ENCODE measurements at regions not wholly inside any gene's neighbourhood (a gene's known extent, or its start where the extent isn't known, plus 50 kb on each side); places are given as distances from the start of the nearest gene placed in this dataset.

GRCh38 chr10:43006490-43006889, 70.4 kb upstream of the RET start:
- TF ChIP-seq CTCF (conservative IDR thresholded peaks at IDR 0.05; ENCODE audit: low read depth in 2 of 2) (no peak), REST (IDR thresholded peaks at IDR 0.05; ENCODE audit: unreplicated experiment) (no peak), POLR2AphosphoS5 (IDR thresholded peaks at IDR 0.05; ENCODE audit: low read depth) (no peak), EZH2 (IDR thresholded peaks at IDR 0.05; ENCODE audit: low read depth, unreplicated experiment) (no peak), ZNF331 (CRISPR knock-in tag; IDR thresholded peaks at IDR 0.05; ENCODE audit: low read depth) (no peak)
